H9 (cell line): ENCODE measurements at regions not wholly inside any gene's neighbourhood (a gene's known extent, or its start where the extent isn't known, plus 50 kb on each side); places are given as distances from the start of the nearest gene placed in this dataset.

Source experiments
- DNase-seq: peaks from one replicate; pipeline ENCODE4 v3.0.0-alpha.2; 2017
- H2AFZ ChIP-seq: one replicate; pipeline ENCODE4 v1.6.1; 2013; ENCODE audit warnings: mild to moderate bottlenecking, low read length, control low read depth, moderate library complexity
- H2AK5ac ChIP-seq: 2 replicates; pipeline ENCODE4 v1.6.1; 2013; ENCODE audit warnings: low read length, control low read depth, mixed read lengths; ENCODE audit not compliant: insufficient read length
- H2BK120ac ChIP-seq: one replicate; pipeline ENCODE4 v1.6.1; 2013; ENCODE audit warnings: low read depth, mild to moderate bottlenecking, low read length, control low read depth, inconsistent platforms; ENCODE audit not compliant: poor library complexity, severe bottlenecking
- H2BK12ac ChIP-seq: 2 replicates; pipeline ENCODE4 v1.6.1; 2013; ENCODE audit warnings: low read length, control low read depth, mixed read lengths, low read depth; ENCODE audit not compliant: insufficient read length
- H2BK15ac ChIP-seq: 2 replicates; pipeline ENCODE4 v1.6.1; 2013; ENCODE audit warnings: low read depth, low read length, control low read depth
- H2BK20ac ChIP-seq: one replicate; pipeline ENCODE4 v1.6.1; 2013; ENCODE audit warnings: low read depth, mild to moderate bottlenecking, low read length, control low read depth, inconsistent platforms; ENCODE audit not compliant: poor library complexity, severe bottlenecking
- H2BK5ac ChIP-seq: 2 replicates; pipeline ENCODE4 v1.6.1; 2013; ENCODE audit warnings: low read length, control low read depth, mixed read lengths; ENCODE audit not compliant: insufficient read length
- H3K14ac ChIP-seq: 2 replicates; pipeline ENCODE4 v1.6.1; 2013; ENCODE audit warnings: low read length, control low read depth; ENCODE audit not compliant: insufficient read depth
- H3K18ac ChIP-seq: 2 replicates; pipeline ENCODE4 v1.6.1; 2013; ENCODE audit warnings: low read depth, mild to moderate bottlenecking, mixed read lengths, low read length, control low read depth; ENCODE audit not compliant: insufficient read length
- H3K23ac ChIP-seq: 2 replicates; pipeline ENCODE4 v1.6.1; 2013; ENCODE audit warnings: low read length, control low read depth, mixed read lengths, low read depth; ENCODE audit not compliant: insufficient read length
- H3K23me2 ChIP-seq: 2 replicates; pipeline ENCODE4 v1.6.1; 2013; ENCODE audit warnings: low read depth, mild to moderate bottlenecking, mixed read lengths, low read length, control low read depth; ENCODE audit not compliant: insufficient read length, poor library complexity, severe bottlenecking
- H3K27ac ChIP-seq: 2 replicates; pipeline ENCODE4 v1.5.1; 2013; ENCODE audit warnings: low read length, control low read depth, mixed read lengths, low read depth; ENCODE audit not compliant: insufficient read length
- H3K27me3 ChIP-seq: 2 replicates; pipeline ENCODE4 v1.6.1; 2013; ENCODE audit warnings: low read length, control low read depth, inconsistent platforms; ENCODE audit not compliant: insufficient read depth
- H3K4ac ChIP-seq: 2 replicates; pipeline ENCODE4 v1.6.1; 2013; ENCODE audit warnings: low read depth, mild to moderate bottlenecking, control low read depth, inconsistent platforms, low read length, moderate library complexity
- H3K4me1 ChIP-seq: 2 replicates; pipeline ENCODE4 v1.6.1; 2013; ENCODE audit warnings: low read length, control low read depth, inconsistent platforms; ENCODE audit not compliant: insufficient read depth
- H3K4me2 ChIP-seq: 2 replicates; pipeline ENCODE4 v1.6.1; 2013; ENCODE audit warnings: low read length, control low read depth, mixed read lengths; ENCODE audit not compliant: insufficient read length, insufficient read depth
- H3K56ac ChIP-seq: 2 replicates; pipeline ENCODE4 v1.6.1; 2013; ENCODE audit warnings: low read depth, mild to moderate bottlenecking, mixed read lengths, low read length, control low read depth; ENCODE audit not compliant: insufficient read length
- H3K79me1 ChIP-seq: 2 replicates; pipeline ENCODE4 v1.6.1; 2013; ENCODE audit warnings: low read depth, mild to moderate bottlenecking, moderate library complexity, low read length, control low read depth, inconsistent platforms; ENCODE audit not compliant: insufficient read depth, poor library complexity, severe bottlenecking
- H3K79me2 ChIP-seq: 2 replicates; pipeline ENCODE4 v1.6.1; 2013; ENCODE audit warnings: low read length, control low read depth, inconsistent platforms; ENCODE audit not compliant: insufficient read depth
- H3K9ac ChIP-seq: 2 replicates; pipeline ENCODE4 v1.6.1; 2013; ENCODE audit warnings: low read length, control low read depth, mixed read lengths; ENCODE audit not compliant: insufficient read length; ENCODE audit errors: extremely low read depth
- H3K9me3 ChIP-seq: one replicate; pipeline ENCODE4 v1.6.1; 2013; ENCODE audit warnings: low read depth, low read length, inconsistent platforms; ENCODE audit not compliant: control insufficient read depth
- H3T11ph ChIP-seq: one replicate; pipeline ENCODE4 v1.6.1; 2013; ENCODE audit warnings: mild to moderate bottlenecking, low read length, control low read depth, inconsistent platforms
- H4K20me1 ChIP-seq: one replicate; pipeline ENCODE4 v1.6.1; 2013; ENCODE audit not compliant: control insufficient read depth, insufficient read length, insufficient read depth
- H4K5ac ChIP-seq: 2 replicates; pipeline ENCODE4 v1.6.1; 2013; ENCODE audit warnings: low read depth, mild to moderate bottlenecking, mixed read lengths, low read length, control low read depth; ENCODE audit not compliant: insufficient read length
- H4K8ac ChIP-seq: replicated peaks from 2 replicates; pipeline ENCODE4 v1.6.1; 2013; ENCODE audit warnings: low read length, control low read depth, mixed read lengths, low read depth; ENCODE audit not compliant: insufficient read length
- H4K91ac ChIP-seq: 2 replicates; pipeline ENCODE4 v1.6.1; 2013; ENCODE audit warnings: low read depth, mild to moderate bottlenecking, moderate library complexity, mixed read lengths, low read length, control low read depth; ENCODE audit not compliant: insufficient read length
- H3K27ac Mint-ChIP-seq, 3 experiments: 2 replicates in 2 of 3; 3 replicates in 1 of 3; pipeline ENCODE4 v1.8.0; 2020 to 2021; ENCODE audit warnings: mixed read lengths in 3 of 3, mild to moderate bottlenecking in 1 of 3, moderate library complexity in 1 of 3
- H3K27me3 Mint-ChIP-seq: 2 replicates; pipeline ENCODE4 v1.8.0; 2021; ENCODE audit warnings: low read depth, mild to moderate bottlenecking, moderate library complexity, mixed read lengths
- H3K36me3 Mint-ChIP-seq, 3 experiments: 2 replicates in 2 of 3; 3 replicates in 1 of 3; pipeline ENCODE4 v1.8.0; 2020 to 2021; ENCODE audit warnings: low read depth in 3 of 3, mixed read lengths in 3 of 3; ENCODE audit not compliant: insufficient read depth in 1 of 3
- H3K4me1 Mint-ChIP-seq, 2 experiments: 2 replicates each; pipeline ENCODE4 v1.8.0; 2020; ENCODE audit warnings: mixed read lengths in 2 of 2
- H3K4me3 Mint-ChIP-seq, 2 experiments: 2 replicates in 1 of 2; 3 replicates in 1 of 2; pipeline ENCODE4 v1.8.0; 2020 to 2021; ENCODE audit warnings: mild to moderate bottlenecking in 2 of 2, mixed read lengths in 2 of 2, moderate library complexity in 1 of 2
- H3K9me3 Mint-ChIP-seq, 2 experiments: 2 replicates in 1 of 2; 3 replicates in 1 of 2; pipeline ENCODE4 v1.8.0; 2020; ENCODE audit warnings: mild to moderate bottlenecking in 2 of 2, mixed read lengths in 2 of 2, moderate library complexity in 1 of 2
- WGBS: extraction: QIAGEN DNeasy Blood & Tissue Kit; methylation state at CpG from one replicate; pipeline ENCODE4 v1.1.7; 2013; ENCODE audit warnings: missing lambda C conversion rate, low lambda C conversion rate, mixed read lengths; ENCODE audit not compliant: insufficient read length; ENCODE audit errors: extremely low coverage; 5-methylcytosine and 5-hydroxymethylcytosine counted together
- TF ChIP-seq, protein P1 (sequence below): fragments of 200-600 bp; sonication (generic); conservative IDR thresholded peaks from 3 replicates; pipeline ENCODE4 v1.8.0; 2021; ENCODE audit warnings: antibody characterized with exemption, mild to moderate bottlenecking

DNA sequence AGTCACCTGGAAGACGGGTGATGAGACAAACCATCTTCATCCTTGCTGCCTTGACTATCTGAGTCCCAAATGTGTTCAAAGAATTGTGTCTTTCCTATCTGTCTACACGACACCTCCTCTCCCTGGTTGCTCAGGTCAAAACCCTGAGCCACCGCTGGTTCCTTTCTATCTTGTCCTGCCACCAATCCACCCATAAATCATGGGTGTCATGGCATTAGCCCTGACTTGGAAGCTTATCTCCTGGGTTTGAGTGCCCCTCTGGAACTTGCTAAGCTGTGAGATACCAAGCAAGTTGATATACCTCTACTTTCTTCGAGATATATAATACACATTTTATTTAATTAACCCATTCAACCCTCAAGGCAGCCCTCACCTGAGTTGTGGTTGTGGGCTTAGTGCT lies 57.9 kb downstream of the ASCL4 start:
- Histone ChIP-seq H4K8ac (no peak overlapping the region), H2BK12ac (no peak overlapping the region), H3K4me1 (no peaks in the 10 kb centered on the region), H4K91ac (no peak overlapping the region), H2BK5ac (no peak overlapping the region), H3K27ac (no peak overlapping the region), H3K4ac (no peak overlapping the region), H3K23me2 (no peaks in the 10 kb centered on the region), H3K18ac (no peak overlapping the region), H3K79me1 (no peaks in the 10 kb centered on the region), H2BK15ac (no peak overlapping the region), H3K9me3 (peaks cover 3% of the 10 kb centered on the region), H2BK120ac (no peak overlapping the region), H3K4me2 (no peak overlapping the region), H3K79me2 (no peaks in the 10 kb centered on the region), H2AFZ (no peak overlapping the region), H4K20me1 (no peaks in the 10 kb centered on the region), H3K27me3 (no peaks in the 10 kb centered on the region), H3K9ac (no peak overlapping the region), H3K14ac (no peak overlapping the region), H3K56ac (no peak overlapping the region), H4K5ac (no peak overlapping the region), H3T11ph (no peak overlapping the region), H3K23ac (no peak overlapping the region), H2AK5ac (no peak overlapping the region), H2BK20ac (no peak overlapping the region)
- peaks cover 10 to 11% of the 10 kb centered on the region in 2 experiments for H3K9me3 Mint-ChIP-seq
- DNase-seq, result no peak
- no peak overlapping the region for H3K27ac Mint-ChIP-seq
- TF ChIP-seq, protein P1, sequence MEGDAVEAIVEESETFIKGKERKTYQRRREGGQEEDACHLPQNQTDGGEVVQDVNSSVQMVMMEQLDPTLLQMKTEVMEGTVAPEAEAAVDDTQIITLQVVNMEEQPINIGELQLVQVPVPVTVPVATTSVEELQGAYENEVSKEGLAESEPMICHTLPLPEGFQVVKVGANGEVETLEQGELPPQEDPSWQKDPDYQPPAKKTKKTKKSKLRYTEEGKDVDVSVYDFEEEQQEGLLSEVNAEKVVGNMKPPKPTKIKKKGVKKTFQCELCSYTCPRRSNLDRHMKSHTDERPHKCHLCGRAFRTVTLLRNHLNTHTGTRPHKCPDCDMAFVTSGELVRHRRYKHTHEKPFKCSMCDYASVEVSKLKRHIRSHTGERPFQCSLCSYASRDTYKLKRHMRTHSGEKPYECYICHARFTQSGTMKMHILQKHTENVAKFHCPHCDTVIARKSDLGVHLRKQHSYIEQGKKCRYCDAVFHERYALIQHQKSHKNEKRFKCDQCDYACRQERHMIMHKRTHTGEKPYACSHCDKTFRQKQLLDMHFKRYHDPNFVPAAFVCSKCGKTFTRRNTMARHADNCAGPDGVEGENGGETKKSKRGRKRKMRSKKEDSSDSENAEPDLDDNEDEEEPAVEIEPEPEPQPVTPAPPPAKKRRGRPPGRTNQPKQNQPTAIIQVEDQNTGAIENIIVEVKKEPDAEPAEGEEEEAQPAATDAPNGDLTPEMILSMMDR, result no peak
- H3K4me1 Mint-ChIP-seq, result peaks cover 10 to 11% of the 10 kb centered on the region in 2 experiments
- peaks cover 0 to 9% (median 3%) of the 10 kb centered on the region in 3 experiments; a peak in 4 of 7 replicates for H3K36me3 Mint-ChIP-seq
- peaks cover 28% of the 10 kb centered on the region for H3K27me3 Mint-ChIP-seq
- no CpG with 5 or more reads among the region's 4 CpGs for WGBS
- no peak overlapping the region for H3K4me3 Mint-ChIP-seq
